GM21515 (cell line): ENCODE measurements at regions not wholly inside any gene's neighbourhood (a gene's known extent, or its start where the extent isn't known, plus 50 kb on each side); places are given as distances from the start of the nearest gene placed in this dataset.

ENCODE experiments used
- ATAC-seq: cut with Tn5 transposase; IDR thresholded peaks from one replicate; pipeline ENCODE4 v1.9.1; 2021; ENCODE audit not compliant: unreplicated experiment

GRCh38 chr1:228969953-228970800 is 234.9 kb downstream of the RHOU start:
- ATAC-seq, result no peak

GRCh38 chr1:228972576-228972975 is 237.3 kb downstream of the RHOU start:
- no peak for ATAC-seq

- no peak for ATAC-seq
These were observed 239.0 kb downstream of the RHOU start for GRCh38 chr1:228974273-228974672.

- no peak for ATAC-seq
These were observed 240.1 kb downstream of the RHOU start for GRCh38 chr1:228975238-228975907.

- ATAC-seq, result no peak
These were observed 241.0 kb downstream of the RHOU start for GRCh38 chr1:228976316-228976715.

GRCh38 chr1:228977307-228977706 is 242.0 kb downstream of the RHOU start:
- no peak for ATAC-seq

- no peak for ATAC-seq
These were observed 242.5 kb downstream of the RHOU start for GRCh38 chr1:228977741-228978140.

- ATAC-seq, result no peak
These were observed 243.4 kb downstream of the RHOU start for GRCh38 chr1:228978484-228979324.

GRCh38 chr1:228979325-228979699 is 244.0 kb downstream of the RHOU start:
- ATAC-seq, result no peak

- no peak for ATAC-seq
These were observed 244.5 kb downstream of the RHOU start for GRCh38 chr1:228979774-228980173.

GRCh38 chr1:228980232-228980937 is 245.1 kb downstream of the RHOU start:
- ATAC-seq, result no peak

GRCh38 chr1:228982637-228983036 is 247.4 kb downstream of the RHOU start:
- no peak for ATAC-seq

- no peak for ATAC-seq
These were observed 248.0 kb downstream of the RHOU start for GRCh38 chr1:228983231-228983660.

GRCh38 chr1:228983661-228984060 is 248.4 kb downstream of the RHOU start:
- ATAC-seq, result no peak

GRCh38 chr1:228984107-228984506 is 248.8 kb downstream of the RHOU start:
- ATAC-seq, result no peak

- no peak for ATAC-seq
These were observed 249.7 kb downstream of the RHOU start for GRCh38 chr1:228984646-228985631.

- no peak for ATAC-seq
These were observed 250.4 kb downstream of the RHOU start for GRCh38 chr1:228985661-228986060.

GRCh38 chr1:228986093-228986904 is 251.0 kb downstream of the RHOU start:
- no peak for ATAC-seq

- ATAC-seq, result no peak
These were observed 252.0 kb downstream of the RHOU start for GRCh38 chr1:228987286-228987685.
